GM19467 (cell line): ENCODE measurements at regions not wholly inside any gene's neighbourhood (a gene's known extent, or its start where the extent isn't known, plus 50 kb on each side); places are given as distances from the start of the nearest gene placed in this dataset.
"Not testable (repeated sequence)": the region's sequence is repeated elsewhere in the genome, so short reads cannot be mapped to it uniquely, and the experiment has no call there.

Source experiments
- ATAC-seq: cut with Tn5 transposase; IDR thresholded peaks from one replicate; pipeline ENCODE4 v1.9.1; 2021; ENCODE audit warnings: mild to moderate bottlenecking, moderate library complexity; ENCODE audit not compliant: unreplicated experiment

DNA sequence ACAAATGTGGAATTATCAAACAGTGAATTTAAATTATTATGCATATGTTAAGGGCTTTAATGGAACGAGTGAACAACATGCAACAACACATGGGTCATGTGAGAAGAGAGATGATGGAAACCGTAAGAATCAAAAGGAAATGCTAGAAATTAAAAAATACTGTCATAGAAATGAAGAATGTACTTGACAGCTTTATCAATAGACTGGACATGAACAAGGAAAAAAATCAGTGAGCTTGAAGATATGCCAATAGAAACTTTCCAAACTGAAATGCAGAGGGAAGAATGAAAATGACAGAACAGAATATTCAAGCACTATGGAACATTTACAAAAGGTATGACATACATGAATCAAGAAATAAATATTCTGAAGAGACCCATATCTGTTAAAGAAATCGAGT lies 117.7 kb upstream of the KCNJ3 start:
- ATAC-seq, result no peak

DNA sequence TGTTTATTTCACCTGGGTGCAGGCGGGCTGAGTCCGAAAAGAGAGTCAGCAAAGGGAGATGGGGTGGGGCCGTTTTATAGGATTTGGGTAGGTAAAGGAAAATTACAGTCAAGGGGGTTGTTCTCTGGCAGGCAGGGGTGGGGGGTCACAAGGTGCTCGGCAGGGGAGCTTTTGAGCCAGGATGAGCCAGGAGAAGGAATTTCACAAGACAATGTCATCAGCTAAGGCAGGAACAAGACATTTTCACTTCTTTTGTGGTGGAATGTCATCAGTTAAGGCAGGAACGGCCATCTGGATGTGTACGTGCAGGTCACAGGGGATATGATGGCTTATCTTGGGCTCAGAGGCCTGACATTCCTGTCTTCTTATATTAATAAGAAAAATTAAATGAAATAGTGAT lies 115.8 kb upstream of the KCNJ3 start:
- ATAC-seq, result not testable (repeated sequence)

- ATAC-seq, result not testable (repeated sequence)
These were observed 115.2 kb upstream of the KCNJ3 start for GRCh38 chr2:154583274-154583673.

DNA sequence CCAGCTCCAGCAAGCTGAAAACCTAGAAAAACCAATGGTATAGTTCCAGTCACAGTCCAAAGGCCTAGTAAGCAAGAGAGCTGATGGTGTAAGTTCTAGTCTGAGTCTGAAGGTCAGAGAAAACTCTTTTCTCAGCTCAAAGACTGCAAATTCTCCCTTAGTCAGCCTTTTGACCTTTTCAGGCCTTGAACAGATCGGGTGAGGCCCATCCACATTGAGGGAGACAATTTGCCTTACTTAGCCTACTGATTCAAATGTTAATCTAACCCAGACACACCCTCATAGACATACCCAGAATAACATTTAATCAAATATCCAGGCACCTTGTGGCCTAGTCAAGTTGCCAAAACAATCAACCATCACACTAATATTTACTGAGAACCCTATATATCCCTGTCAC lies 110.8 kb upstream of the KCNJ3 start:
- ATAC-seq, result no peak

DNA sequence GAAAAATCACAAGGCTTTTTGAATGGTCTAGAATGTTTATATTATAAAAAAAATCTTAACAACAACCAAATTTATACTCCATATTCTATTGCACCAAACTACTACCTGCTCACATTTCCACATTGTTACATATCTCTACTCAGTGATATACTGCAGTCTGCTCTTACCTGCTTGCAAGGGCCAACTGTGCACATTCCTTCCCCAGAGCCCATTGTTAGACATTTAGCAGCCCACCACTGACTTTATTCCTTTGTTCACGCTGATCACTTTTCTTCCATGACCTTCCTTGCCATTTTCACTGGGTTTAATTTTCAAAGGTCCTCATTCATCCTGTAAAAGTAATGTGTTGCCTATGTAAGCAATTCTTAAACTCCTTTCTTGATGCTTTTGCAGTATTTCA lies 109.7 kb upstream of the KCNJ3 start:
- no peak for ATAC-seq

DNA sequence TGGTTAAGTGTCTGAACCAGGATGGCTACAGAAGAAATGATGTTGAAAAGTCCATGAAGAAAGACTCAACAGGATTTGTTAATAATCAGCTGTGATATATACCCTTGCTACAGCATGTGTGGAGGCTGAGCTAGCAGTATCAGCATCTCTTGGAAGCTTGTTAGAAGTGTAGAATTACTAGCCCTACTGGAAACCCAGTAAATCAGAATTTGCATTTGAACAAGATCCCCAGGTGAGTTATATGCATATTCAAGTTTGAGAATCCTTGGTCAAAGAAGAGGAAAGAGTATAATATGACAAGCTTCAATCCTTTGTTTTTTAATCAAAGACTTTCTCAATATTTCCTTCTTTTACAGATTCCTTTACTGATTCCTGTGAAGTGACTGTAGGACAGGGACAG lies 109.0 kb upstream of the KCNJ3 start:
- ATAC-seq, result no peak

DNA sequence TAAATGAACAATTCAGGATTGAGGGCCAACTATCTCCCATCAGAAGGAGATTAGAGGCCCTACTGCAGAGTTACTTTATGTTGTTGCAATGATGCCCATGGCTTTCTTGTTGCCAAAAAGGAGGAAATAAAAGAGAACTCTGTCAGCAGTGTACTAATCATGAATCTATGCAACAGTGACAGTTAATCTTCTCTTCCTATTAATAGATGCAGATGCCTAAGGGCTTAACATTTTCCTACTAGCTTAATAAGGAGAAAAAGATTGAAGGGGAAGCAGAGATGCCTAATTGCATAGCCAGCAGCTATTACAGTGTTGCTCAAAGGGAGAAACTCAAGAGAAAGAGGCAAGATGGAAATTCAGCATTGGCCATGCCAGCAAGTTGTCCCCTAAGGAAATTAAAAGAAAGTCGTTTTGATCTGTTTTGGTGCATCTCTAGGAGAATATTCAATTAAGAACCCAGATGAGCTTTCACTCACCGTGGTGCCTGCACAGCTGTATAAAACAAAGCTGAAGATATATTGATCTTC lies 107.1 kb upstream of the KCNJ3 start:
- ATAC-seq, result no peak

DNA sequence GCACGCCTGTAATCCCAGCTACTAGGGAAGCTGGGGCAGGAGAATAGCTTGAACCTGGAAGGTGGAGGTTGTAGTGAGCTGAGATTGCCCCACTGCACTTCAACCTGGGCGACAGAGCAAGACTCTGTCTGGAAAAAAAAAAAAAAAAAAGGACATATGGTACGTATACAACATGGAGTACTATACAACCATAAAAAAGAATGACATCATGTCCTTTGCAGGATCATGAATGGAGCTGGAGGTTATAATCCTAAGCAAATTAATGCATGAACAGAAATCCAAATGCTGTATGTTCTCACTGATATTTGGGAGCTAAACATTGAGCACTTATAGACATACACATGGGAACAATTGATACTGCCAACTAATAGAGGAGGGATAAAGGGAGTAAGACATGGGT lies 99.3 kb upstream of the KCNJ3 start:
- no peak for ATAC-seq

DNA sequence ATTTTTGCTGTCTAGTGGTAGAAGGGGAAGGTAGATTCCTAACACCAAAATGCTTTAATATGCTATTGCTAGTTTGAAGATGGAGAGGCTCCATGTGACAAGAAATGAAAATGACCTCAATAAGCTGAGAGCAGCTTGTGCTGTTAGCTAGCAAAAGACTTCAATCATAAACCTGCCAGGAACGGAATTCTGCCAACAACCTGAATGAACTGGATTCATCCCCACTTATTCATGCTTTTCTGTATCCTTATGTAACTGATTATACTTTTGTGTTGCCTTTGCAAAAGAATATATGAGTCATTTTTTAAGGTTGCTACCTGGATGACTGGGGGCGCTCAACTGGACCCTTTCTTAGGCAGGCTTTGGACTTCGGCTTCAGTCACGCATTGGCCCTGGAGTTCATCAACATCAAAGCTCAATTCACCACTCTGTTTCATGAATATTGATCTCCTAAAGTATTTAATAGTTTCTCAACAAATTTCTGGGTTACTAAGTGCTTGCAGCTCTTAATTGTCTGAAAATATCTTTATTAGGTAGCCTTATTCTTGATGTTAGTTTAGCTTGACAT lies 97.5 kb upstream of the KCNJ3 start:
- ATAC-seq, result no peak

DNA sequence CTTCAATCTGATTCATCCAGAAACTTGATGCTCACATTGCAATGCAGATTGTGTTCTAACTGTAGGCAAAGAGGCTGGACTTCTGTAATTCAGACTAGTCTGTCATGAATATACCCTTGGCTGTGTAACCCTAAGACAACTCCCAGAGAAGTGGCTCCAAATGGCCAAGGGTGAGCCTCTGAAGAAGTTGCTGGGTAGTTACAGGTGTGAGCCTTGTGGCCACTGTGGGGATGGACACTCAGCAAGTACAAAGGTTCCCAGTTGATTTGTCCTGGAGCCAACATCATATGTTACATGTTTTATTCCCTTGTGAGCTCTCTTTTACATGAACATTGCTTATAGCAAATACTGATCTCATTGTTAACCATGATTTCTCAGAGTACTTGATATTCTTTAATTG lies 94.8 kb upstream of the KCNJ3 start:
- ATAC-seq, result no peak

DNA sequence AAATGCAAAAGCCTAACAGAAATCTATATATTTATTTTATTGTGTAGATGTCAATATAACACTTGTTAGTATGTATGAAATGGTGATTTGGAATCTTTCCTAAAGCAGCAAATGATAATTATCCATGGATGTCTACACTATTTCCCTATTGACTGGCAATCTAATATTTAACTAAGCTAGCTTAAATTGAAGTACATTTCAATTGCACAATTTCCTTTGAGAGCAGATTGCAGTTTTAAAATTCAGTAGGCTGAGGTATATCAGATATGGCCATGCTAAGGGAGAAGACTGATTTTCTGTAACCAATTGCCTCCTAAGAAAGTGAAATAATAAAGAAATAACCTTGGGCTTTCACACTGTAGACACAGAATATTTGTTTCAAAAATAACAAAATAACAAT lies 90.1 kb upstream of the KCNJ3 start:
- no peak for ATAC-seq

DNA sequence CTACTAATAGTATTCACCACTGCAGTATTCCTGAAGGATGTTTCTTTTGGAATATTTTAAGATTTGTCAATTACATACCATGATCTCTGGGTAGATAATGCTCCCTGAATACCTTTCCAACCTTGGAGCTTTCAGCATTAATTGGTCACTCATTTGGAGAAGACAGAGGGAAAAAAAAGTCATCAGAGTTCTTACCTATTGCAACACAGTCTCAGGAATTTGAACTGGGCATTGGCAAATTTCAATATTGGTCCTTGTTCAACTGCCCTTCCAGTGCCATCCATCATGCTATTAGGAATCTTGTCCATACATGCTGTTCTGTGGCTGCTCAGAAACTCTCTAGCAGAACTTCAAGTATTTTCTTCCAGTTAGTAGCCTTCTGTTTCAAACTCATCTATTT lies 83.6 kb upstream of the KCNJ3 start:
- no peak for ATAC-seq

DNA sequence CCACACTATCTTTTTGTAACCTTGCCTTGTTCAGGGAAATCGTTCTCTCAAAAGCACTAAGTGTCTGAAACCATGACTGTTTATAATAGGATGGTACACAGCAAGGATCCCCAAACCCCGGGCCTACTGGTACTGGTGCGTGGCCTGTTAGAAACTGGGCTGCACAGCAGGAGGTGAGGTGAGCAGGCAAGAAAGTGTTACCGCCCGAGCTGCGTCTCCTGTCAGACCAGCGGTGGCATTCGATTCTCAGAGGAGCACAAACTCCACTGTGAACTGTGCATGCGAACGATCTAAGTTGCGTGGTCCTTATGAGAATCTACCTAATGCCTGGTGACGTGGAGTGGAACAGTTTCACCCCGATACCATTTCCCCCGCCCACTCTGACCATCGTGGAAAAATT lies 81.8 kb upstream of the KCNJ3 start:
- ATAC-seq, result no peak

DNA sequence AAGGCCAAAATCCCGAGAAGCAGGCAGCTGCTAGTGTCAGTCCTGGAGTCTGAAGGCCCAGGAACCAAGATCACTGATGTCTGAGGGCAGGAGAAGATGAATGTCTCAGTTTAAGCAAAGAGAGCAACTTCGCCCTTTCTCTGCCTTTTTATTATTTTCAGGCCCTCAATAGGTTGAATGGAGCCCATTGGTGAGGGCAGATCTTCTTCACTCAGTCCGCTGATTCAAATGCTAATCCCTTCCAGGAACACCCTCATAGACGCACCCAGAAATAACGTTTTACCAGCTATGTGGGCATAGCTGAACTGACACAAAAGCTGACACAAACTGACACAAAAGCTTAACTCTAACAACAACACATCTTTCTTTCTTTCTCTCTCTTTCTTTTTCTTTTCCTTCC lies 78.0 kb upstream of the KCNJ3 start:
- ATAC-seq, result no peak

DNA sequence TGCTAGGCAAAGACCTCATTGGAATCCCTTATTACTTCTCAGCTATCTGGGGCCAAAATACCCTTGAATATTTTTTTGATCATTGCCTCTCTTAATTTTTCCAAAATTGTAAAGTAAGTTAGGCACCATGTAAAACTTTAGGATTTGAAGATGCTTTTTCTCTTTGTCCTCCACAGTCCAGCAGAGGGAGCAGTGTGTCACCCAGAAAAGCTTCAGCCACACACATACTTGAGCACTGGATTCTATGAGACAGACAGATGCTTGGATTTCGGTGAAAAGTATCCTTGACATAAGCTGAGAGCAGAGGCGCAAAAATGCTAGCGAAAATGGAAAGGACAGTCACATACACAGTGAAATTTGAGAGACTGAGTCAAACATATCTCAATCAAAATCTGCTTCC lies 74.7 kb upstream of the KCNJ3 start:
- ATAC-seq, result peak; percentile 73

DNA sequence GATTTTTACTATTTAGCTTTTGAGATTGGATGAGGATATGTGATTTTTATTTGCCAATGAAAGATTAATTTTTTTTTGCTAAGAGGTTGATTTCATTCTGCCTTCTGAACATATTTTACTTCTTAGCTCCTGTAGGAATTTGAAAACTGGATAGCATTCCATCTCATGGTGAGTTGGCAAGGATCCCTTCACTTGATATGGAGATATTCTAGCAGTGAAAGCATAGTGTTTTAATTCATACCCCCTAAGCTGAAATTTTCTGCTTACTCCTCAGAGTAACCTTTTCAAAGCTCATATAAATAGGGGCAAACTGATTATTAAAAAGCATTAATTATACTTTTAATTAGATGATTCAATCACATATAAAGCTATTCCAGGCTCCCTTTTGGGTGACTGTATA lies 61.0 kb upstream of the KCNJ3 start:
- no peak for ATAC-seq

GRCh38 chr2:154638783-154639182 lies 59.7 kb upstream of the KCNJ3 start:
- no peak for ATAC-seq

GRCh38 chr2:154640000-154640399 lies 58.5 kb upstream of the KCNJ3 start:
- no peak for ATAC-seq
